Limb (tissue), 2 donors: ENCODE measurements at regions not wholly inside any gene's neighbourhood (a gene's known extent, or its start where the extent isn't known, plus 50 kb on each side); places are given as distances from the start of the nearest gene placed in this dataset.

ENCODE experiments used
- DNase-seq, 2 donors: peaks; one replicate each; pipeline ENCODE4 v3.0.0-alpha.2; 2016; ENCODE audit errors: extremely low spot score in 2 of 2

- no peak for DNase-seq
Measured at GRCh38 chr10:130985158-130985753, 326.3 kb downstream of the TCERG1L start.

- no peak for DNase-seq
Measured at GRCh38 chr10:130986846-130987245, 324.7 kb downstream of the TCERG1L start.

- DNase-seq, result no peak
Measured at GRCh38 chr10:130987401-130987800, 324.1 kb downstream of the TCERG1L start.

- DNase-seq, result no peak
Measured at GRCh38 chr10:130989670-130990232, 321.8 kb downstream of the TCERG1L start.

GRCh38 chr10:130990486-130990885 lies 321.0 kb downstream of the TCERG1L start:
- DNase-seq, result no peak

GRCh38 chr10:130992802-130993523 lies 318.6 kb downstream of the TCERG1L start:
- DNase-seq, result no peak

GRCh38 chr10:130993612-130994011 lies 317.9 kb downstream of the TCERG1L start:
- no peak for DNase-seq

GRCh38 chr10:130994191-130994590 lies 317.3 kb downstream of the TCERG1L start:
- DNase-seq, result no peak

- no peak for DNase-seq
Measured at GRCh38 chr10:130994845-130995244, 316.7 kb downstream of the TCERG1L start.

- DNase-seq, result no peak
Measured at GRCh38 chr10:130997267-130998045, 314.1 kb downstream of the TCERG1L start.

GRCh38 chr10:130998046-130998435 lies 313.5 kb downstream of the TCERG1L start:
- DNase-seq, result no peak

GRCh38 chr10:130998642-130999041 lies 312.9 kb downstream of the TCERG1L start:
- DNase-seq, result no peak

- no peak for DNase-seq
Measured at GRCh38 chr10:130999376-131000202, 311.9 kb downstream of the TCERG1L start.

GRCh38 chr10:131000244-131000643 lies 311.3 kb downstream of the TCERG1L start:
- no peak for DNase-seq

- no peak for DNase-seq
Measured at GRCh38 chr10:131000743-131001142, 310.8 kb downstream of the TCERG1L start.

GRCh38 chr10:131001438-131001837 lies 310.1 kb downstream of the TCERG1L start:
- no peak for DNase-seq

- peak; percentile 40 to 60 for DNase-seq
Measured at GRCh38 chr10:131002031-131002861, 309.3 kb downstream of the TCERG1L start.

GRCh38 chr10:131003455-131003854 lies 308.1 kb downstream of the TCERG1L start:
- DNase-seq, result no peak

GRCh38 chr10:131004276-131004675 lies 307.2 kb downstream of the TCERG1L start:
- no peak for DNase-seq
